22Rv1 (cell line): ENCODE measurements at regions not wholly inside any gene's neighbourhood (a gene's known extent, or its start where the extent isn't known, plus 50 kb on each side); places are given as distances from the start of the nearest gene placed in this dataset.

Source experiments
- ZFX ChIP-seq: fragments of 450-650 bp; IDR thresholded peaks from 2 replicates; pipeline ENCODE4 v1.6.1; 2017; ENCODE audit warnings: antibody characterized with exemption, borderline replicate concordance
- TF ChIP-seq, protein P1 (sequence below): fragments of 450-650 bp; IDR thresholded peaks from 2 replicates; pipeline ENCODE4 v1.5.1; 2017; ENCODE audit warnings: mild to moderate bottlenecking

DNA sequence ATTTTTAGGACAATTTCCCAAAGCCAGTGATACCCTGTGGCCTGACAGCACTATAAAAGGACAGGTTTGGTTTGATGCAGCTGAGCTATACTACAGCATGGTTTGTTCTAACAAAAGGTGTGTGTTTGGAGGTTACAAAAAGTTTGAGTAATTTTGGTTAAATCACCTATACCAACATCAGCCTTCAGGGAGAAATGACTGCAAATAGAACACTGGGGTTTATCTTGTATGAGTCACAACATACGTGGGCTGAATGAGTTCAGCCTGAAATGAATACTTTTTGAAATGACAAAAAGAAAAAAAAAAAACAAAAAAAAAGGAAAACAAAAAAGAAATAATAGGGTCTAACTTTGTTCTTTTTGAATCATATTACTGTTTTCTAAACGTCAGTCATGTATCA, 345.7 kb downstream of the CNTN3 start:
- TF ChIP-seq, protein P1, sequence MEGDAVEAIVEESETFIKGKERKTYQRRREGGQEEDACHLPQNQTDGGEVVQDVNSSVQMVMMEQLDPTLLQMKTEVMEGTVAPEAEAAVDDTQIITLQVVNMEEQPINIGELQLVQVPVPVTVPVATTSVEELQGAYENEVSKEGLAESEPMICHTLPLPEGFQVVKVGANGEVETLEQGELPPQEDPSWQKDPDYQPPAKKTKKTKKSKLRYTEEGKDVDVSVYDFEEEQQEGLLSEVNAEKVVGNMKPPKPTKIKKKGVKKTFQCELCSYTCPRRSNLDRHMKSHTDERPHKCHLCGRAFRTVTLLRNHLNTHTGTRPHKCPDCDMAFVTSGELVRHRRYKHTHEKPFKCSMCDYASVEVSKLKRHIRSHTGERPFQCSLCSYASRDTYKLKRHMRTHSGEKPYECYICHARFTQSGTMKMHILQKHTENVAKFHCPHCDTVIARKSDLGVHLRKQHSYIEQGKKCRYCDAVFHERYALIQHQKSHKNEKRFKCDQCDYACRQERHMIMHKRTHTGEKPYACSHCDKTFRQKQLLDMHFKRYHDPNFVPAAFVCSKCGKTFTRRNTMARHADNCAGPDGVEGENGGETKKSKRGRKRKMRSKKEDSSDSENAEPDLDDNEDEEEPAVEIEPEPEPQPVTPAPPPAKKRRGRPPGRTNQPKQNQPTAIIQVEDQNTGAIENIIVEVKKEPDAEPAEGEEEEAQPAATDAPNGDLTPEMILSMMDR, result no peak
- no peak for TF ChIP-seq ZFX
